ENCODE measurements at regions not wholly inside any gene's neighbourhood (a gene's known extent, or its start where the extent isn't known, plus 50 kb on each side); places are given as distances from the start of the nearest gene placed in this dataset.

DNA sequence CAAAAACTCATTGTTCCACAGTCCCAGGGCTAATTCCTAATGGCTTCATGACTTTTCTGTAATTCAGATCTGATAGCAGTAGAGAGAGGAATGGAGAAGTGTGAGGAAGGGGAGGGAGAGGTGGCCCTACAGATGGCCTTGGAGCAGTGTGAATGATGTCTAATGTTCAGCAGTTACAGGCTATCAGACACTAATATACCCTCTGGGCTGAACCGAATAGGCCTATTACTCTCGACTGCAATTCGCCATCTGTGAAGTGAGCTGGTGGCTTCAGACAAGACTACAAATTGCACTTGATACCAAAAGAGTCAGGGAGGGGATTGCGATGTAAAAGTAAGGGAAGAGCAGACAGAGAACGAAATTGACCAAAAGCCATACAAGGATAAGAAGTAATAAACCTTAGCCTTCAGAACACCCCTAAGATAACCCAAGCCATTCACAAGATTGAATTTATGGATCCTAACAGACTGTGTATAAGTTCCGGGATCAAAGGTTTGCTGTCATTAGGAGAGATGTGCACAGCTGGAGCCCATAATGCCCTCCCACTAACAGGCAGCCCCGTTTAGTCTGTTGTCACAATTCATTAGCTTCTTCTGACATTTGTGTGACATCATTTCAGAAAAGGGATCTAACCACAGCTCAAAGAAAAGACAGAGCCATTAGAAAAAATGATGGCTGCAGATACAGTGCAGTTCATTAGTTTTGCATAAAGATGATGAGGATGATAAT, 642.4 kb upstream of the API5 start:
- H3K4me1 ChIP-seq = no peaks in the 10 kb centered on the region
- no peak overlapping the region for H3K27ac ChIP-seq
- no peaks in the 10 kb centered on the region for H3K36me3 ChIP-seq
- intact Hi-C loops (cut with DNase I; ENCODE audit: low total_unique reads) = no loop called here
- H3K4me3 ChIP-seq = no peak overlapping the region
- peaks cover 0 to 17% (median 3%) of the 10 kb centered on the region in 4 donors for H3K9me3 ChIP-seq
- DNase-seq = no peak
- TF ChIP-seq EP300 (IDR thresholded peaks at IDR 0.05) (no peak), POLR2AphosphoS5 (IDR thresholded peaks at IDR 0.05) (no peak), POLR2A (IDR thresholded peaks at IDR 0.05) (no peak), CTCF (IDR thresholded peaks at IDR 0.05) (no peak)
- no peaks in the 10 kb centered on the region for H3K27me3 ChIP-seq
- 68 to 82% (median 77%) methylated on average over 7 of the region's 7 CpGs for WGBS, 5 donors

- Histone ChIP-seq H3K9me3 (peaks cover 0 to 17% (median 4%) of the 10 kb centered on the region in 4 donors), H3K4me3 (no peak overlapping the region), H3K27ac (no peak overlapping the region), H3K27me3 (no peaks in the 10 kb centered on the region), H3K36me3 (no peaks in the 10 kb centered on the region), H3K4me1 (no peaks in the 10 kb centered on the region)
- no peak for TF ChIP-seq EP300 (IDR thresholded peaks at IDR 0.05)
- no peak for TF ChIP-seq POLR2AphosphoS5 (IDR thresholded peaks at IDR 0.05)
- TF ChIP-seq CTCF (IDR thresholded peaks at IDR 0.05) = no peak
- TF ChIP-seq POLR2A (IDR thresholded peaks at IDR 0.05) = no peak
- WGBS, 5 donors = 74 to 89% (median 85%) methylated on average over 2 of the region's 2 CpGs
- intact Hi-C loops (cut with DNase I; ENCODE audit: low total_unique reads) = no loop called here
- DNase-seq = peak in 1 of 2 donors; percentile 4
These were observed 637.4 kb upstream of the API5 start for GRCh38 chr11:42674436-42674835.

DNA sequence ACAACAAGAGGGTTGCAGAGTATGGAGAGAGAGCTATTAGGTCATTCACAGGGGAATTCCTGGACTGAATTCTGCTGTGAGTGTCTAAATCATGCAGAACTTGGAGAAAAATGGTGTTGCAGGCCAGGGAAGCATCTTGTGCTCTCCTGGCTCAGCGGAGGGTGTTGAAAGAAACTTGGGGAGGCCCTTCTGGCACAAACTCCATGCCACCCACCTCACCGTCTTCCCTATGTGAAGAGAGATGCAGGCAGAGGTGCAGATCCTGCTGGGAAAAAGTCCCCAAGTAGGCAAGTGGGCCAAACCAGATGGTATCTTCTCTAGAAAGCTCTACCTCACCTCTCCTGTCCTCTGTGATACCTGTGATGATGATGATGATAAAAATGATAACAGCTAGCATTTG, 604.3 kb upstream of the API5 start:
- Histone ChIP-seq H3K4me1 (no peaks in the 10 kb centered on the region), H3K36me3 (no peaks in the 10 kb centered on the region), H3K27ac (no peak overlapping the region), H3K4me3 (no peak overlapping the region), H3K27me3 (no peaks in the 10 kb centered on the region), H3K9me3 (no peaks in the 10 kb centered on the region)
- TF ChIP-seq CTCF (IDR thresholded peaks at IDR 0.05) = no peak
- TF ChIP-seq POLR2A (IDR thresholded peaks at IDR 0.05) = no peak
- no peak for TF ChIP-seq POLR2AphosphoS5 (IDR thresholded peaks at IDR 0.05)
- no peak for TF ChIP-seq EP300 (IDR thresholded peaks at IDR 0.05)
- DNase-seq = no peak
- intact Hi-C loops (cut with DNase I; ENCODE audit: low total_unique reads) = no loop called here
- whole genome bisulfite sequencing, 5 donors = 76 to 84% (median 82%) methylated on average over 2 of the region's 2 CpGs

GRCh38 chr11:42709216-42709615, 602.6 kb upstream of the API5 start:
- intact Hi-C loops (cut with DNase I; ENCODE audit: low total_unique reads) = no loop called here
- Histone ChIP-seq H3K27me3 (no peaks in the 10 kb centered on the region), H3K27ac (no peak overlapping the region), H3K4me3 (no peak overlapping the region), H3K36me3 (no peaks in the 10 kb centered on the region), H3K9me3 (no peaks in the 10 kb centered on the region), H3K4me1 (no peaks in the 10 kb centered on the region)
- TF ChIP-seq CTCF (IDR thresholded peaks at IDR 0.05) (no peak), POLR2A (IDR thresholded peaks at IDR 0.05) (no peak), POLR2AphosphoS5 (IDR thresholded peaks at IDR 0.05) (no peak), EP300 (IDR thresholded peaks at IDR 0.05) (no peak)
- 91 to 100% (median 94%) methylated on average over 1 of the region's 1 CpG for WGBS, 5 donors
- no peak for DNase-seq

Measured in stomach (tissue), 8 donors.